ENCODE measurements at regions not wholly inside any gene's neighbourhood (a gene's known extent, or its start where the extent isn't known, plus 50 kb on each side); places are given as distances from the start of the nearest gene placed in this dataset.

- H3K36me3 ChIP-seq (ENCODE audit: insufficient read depth, low read length): no peaks in the 10 kb centered on the region
- TF ChIP-seq EZH2 (IDR thresholded peaks at IDR 0.05; ENCODE audit: borderline replicate concordance, insufficient read depth, low read length, poor library complexity, severe bottlenecking): no peak
- TF ChIP-seq TAF1 (IDR thresholded peaks at IDR 0.05; ENCODE audit: low read depth): no peak
- TF ChIP-seq, protein P1, sequence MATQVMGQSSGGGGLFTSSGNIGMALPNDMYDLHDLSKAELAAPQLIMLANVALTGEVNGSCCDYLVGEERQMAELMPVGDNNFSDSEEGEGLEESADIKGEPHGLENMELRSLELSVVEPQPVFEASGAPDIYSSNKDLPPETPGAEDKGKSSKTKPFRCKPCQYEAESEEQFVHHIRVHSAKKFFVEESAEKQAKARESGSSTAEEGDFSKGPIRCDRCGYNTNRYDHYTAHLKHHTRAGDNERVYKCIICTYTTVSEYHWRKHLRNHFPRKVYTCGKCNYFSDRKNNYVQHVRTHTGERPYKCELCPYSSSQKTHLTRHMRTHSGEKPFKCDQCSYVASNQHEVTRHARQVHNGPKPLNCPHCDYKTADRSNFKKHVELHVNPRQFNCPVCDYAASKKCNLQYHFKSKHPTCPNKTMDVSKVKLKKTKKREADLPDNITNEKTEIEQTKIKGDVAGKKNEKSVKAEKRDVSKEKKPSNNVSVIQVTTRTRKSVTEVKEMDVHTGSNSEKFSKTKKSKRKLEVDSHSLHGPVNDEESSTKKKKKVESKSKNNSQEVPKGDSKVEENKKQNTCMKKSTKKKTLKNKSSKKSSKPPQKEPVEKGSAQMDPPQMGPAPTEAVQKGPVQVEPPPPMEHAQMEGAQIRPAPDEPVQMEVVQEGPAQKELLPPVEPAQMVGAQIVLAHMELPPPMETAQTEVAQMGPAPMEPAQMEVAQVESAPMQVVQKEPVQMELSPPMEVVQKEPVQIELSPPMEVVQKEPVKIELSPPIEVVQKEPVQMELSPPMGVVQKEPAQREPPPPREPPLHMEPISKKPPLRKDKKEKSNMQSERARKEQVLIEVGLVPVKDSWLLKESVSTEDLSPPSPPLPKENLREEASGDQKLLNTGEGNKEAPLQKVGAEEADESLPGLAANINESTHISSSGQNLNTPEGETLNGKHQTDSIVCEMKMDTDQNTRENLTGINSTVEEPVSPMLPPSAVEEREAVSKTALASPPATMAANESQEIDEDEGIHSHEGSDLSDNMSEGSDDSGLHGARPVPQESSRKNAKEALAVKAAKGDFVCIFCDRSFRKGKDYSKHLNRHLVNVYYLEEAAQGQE (IDR thresholded peaks at IDR 0.05; ENCODE audit: borderline replicate concordance): no peak
- no peak for TF ChIP-seq POLR2AphosphoS5 (IDR thresholded peaks at IDR 0.05)
- no peak for TF ChIP-seq RAD21 (conservative IDR thresholded peaks at IDR 0.05)
- no peak for TF ChIP-seq CTCF (IDR thresholded peaks at IDR 0.05; ENCODE audit: poor library complexity, severe bottlenecking)
- TF ChIP-seq MXI1 (conservative IDR thresholded peaks at IDR 0.05; ENCODE audit: poor library complexity, severe bottlenecking): no peak
- no peak for TF ChIP-seq EP300 (conservative IDR thresholded peaks at IDR 0.05; ENCODE audit: poor library complexity, severe bottlenecking)
- no peak for TF ChIP-seq SMC3 (conservative IDR thresholded peaks at IDR 0.05; ENCODE audit: poor library complexity)
- no peaks in the 10 kb centered on the region for H3K9me3 ChIP-seq (ENCODE audit: low read length)
- no peak overlapping the region for H3K4me2 ChIP-seq (ENCODE audit: low read length)
- no peaks in the 10 kb centered on the region for H3K9me2 ChIP-seq (ENCODE audit: insufficient read depth, low read length)
- no peak overlapping the region for H3K9ac ChIP-seq (ENCODE audit: low read length)
- H4K20me1 ChIP-seq (ENCODE audit: insufficient read depth): no peaks in the 10 kb centered on the region
- peaks cover 2% of the 10 kb centered on the region for H3F3A ChIP-seq (ENCODE audit: insufficient read depth, low read length, poor library complexity, severe bottlenecking)
- H3K79me2 ChIP-seq (replicated peaks; ENCODE audit: insufficient read depth, low read length): no peaks in the 10 kb centered on the region
- H3K27ac ChIP-seq (ENCODE audit: low read length): no peak overlapping the region
- H2AFZ ChIP-seq (ENCODE audit: low read depth, low read length): no peak overlapping the region
- no peaks in the 10 kb centered on the region for H3K27me3 ChIP-seq (ENCODE audit: insufficient read depth, low read depth, low read length)
- no peak overlapping the region for H3K4me3 ChIP-seq (ENCODE audit: low read length)
These were observed 111.6 kb downstream of the MED10 start for GRCh38 chr5:6266671-6267197.

GRCh38 chr5:6264394-6264793 lies 114.0 kb downstream of the MED10 start:
- Histone ChIP-seq H3K27me3 (ENCODE audit: insufficient read depth, low read depth, low read length) (no peaks in the 10 kb centered on the region), H3F3A (ENCODE audit: insufficient read depth, low read length, poor library complexity, severe bottlenecking) (no peaks in the 10 kb centered on the region), H3K9ac (ENCODE audit: low read length) (no peak overlapping the region), H3K4me2 (ENCODE audit: low read length) (no peak overlapping the region), H4K20me1 (ENCODE audit: insufficient read depth) (no peaks in the 10 kb centered on the region), H3K27ac (ENCODE audit: low read length) (no peak overlapping the region), H3K36me3 (ENCODE audit: insufficient read depth, low read length) (no peaks in the 10 kb centered on the region), H3K9me3 (ENCODE audit: low read length) (no peaks in the 10 kb centered on the region), H3K9me2 (ENCODE audit: insufficient read depth, low read length) (no peaks in the 10 kb centered on the region), H3K4me3 (ENCODE audit: low read length) (no peak overlapping the region), H3K79me2 (replicated peaks; ENCODE audit: insufficient read depth, low read length) (no peaks in the 10 kb centered on the region), H2AFZ (ENCODE audit: low read depth, low read length) (no peak overlapping the region)
- TF ChIP-seq POLR2AphosphoS5 (IDR thresholded peaks at IDR 0.05) (no peak), EP300 (conservative IDR thresholded peaks at IDR 0.05; ENCODE audit: poor library complexity, severe bottlenecking) (no peak), MXI1 (conservative IDR thresholded peaks at IDR 0.05; ENCODE audit: poor library complexity, severe bottlenecking) (no peak), SMC3 (conservative IDR thresholded peaks at IDR 0.05; ENCODE audit: poor library complexity) (no peak), TAF1 (IDR thresholded peaks at IDR 0.05; ENCODE audit: low read depth) (no peak)
- TF ChIP-seq, protein P1 (IDR thresholded peaks at IDR 0.05; ENCODE audit: borderline replicate concordance): no peak

Data from neural cell (in vitro differentiated cells).